GM21447 (cell line): ENCODE measurements at regions not wholly inside any gene's neighbourhood (a gene's known extent, or its start where the extent isn't known, plus 50 kb on each side); places are given as distances from the start of the nearest gene placed in this dataset.
"Not testable (repeated sequence)": the region's sequence is repeated elsewhere in the genome, so short reads cannot be mapped to it uniquely, and the experiment has no call there.

Experiments
- ATAC-seq: cut with Tn5 transposase; IDR thresholded peaks from one replicate; pipeline ENCODE4 v1.9.1; 2021; ENCODE audit not compliant: unreplicated experiment

DNA sequence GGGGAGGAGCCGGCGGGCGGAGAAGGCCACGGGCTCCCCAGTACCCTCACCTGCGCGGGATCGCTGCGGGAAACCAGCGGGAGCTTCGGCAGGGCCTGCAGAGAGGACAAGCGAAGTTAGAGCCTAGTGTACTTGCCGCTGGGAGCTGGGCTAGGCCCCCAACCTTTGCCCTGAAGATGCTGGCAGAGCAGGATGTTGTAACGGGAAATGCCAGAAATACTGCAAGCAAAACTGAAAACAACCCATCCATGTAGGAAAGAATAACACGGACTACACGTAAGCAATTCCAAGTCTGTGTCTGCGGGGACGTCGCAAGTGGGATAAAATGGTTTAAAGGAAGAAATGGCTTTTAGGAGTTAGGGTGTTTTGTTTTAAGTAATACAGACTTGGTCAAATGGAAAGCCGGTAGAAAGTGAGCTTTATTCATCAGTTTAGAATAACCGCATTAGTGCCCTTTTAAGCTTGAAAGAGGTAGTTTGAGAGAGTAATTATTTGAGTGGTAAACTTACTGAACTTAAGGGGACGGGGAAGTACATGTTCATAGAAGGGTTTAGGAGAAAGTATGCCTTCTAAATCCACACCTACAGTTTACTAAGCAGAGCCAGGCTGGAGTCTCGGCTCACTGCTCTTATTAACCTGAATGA, 121.3 kb upstream of the NIPA1 start:
- ATAC-seq, result not testable (repeated sequence)

DNA sequence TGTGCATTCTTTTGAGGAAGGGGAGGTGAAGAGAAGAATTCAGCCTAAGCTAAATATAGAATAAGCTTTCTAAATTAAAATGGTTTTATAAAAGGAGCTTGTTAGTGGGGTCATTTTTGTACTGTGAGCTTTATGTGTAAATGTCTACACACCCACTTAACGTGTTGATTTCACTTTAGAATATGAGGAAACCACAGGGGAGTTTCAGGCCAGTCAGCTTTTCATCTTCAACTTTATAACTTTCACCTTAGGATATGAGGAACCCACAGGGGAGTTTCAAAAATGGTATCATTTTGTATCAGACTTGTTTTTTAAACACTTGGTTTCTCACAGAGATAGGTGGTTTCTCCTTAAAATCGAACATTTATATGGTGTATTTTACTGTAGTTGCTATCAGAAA, 120.7 kb upstream of the NIPA1 start:
- ATAC-seq, result not testable (repeated sequence)

DNA sequence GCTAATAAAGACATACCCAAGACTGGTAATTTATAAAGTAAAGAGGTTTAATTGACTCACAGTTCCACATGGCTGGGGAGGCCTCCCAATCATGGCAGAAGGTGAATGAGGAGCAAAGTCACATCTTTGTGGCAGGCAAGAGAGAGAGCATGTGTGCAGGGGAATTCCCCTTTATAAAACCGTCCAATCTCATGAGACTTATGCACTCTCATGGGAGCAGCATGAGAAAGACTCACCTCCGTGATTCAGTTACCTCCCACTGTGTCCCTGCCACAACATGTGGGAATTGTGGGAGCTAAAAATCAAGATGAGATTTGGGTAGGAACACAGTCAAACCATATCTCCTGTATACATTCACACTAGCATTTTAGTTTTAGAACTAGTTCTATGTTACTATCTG, 101.7 kb upstream of the NIPA1 start:
- not testable (repeated sequence) for ATAC-seq

DNA sequence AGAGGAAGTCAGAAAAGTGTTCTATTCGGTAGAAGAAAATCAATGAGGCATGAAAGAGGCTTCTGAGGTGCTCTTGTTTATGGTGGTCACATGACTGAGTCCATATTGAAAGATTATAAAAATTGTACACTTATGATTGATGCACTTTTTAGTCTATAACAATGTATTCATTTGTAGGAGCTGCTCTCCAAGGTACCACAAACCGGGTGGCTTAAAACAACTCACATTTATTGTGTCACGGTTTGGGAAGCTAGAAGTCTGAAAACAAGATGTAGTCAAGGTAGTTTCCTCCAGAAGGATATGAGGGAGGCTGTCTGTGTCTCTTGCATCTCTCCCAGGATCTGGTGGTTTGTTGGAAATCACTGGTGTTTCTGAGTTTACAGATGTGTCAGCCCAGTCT, 86.6 kb upstream of the NIPA1 start:
- ATAC-seq, result not testable (repeated sequence)

DNA sequence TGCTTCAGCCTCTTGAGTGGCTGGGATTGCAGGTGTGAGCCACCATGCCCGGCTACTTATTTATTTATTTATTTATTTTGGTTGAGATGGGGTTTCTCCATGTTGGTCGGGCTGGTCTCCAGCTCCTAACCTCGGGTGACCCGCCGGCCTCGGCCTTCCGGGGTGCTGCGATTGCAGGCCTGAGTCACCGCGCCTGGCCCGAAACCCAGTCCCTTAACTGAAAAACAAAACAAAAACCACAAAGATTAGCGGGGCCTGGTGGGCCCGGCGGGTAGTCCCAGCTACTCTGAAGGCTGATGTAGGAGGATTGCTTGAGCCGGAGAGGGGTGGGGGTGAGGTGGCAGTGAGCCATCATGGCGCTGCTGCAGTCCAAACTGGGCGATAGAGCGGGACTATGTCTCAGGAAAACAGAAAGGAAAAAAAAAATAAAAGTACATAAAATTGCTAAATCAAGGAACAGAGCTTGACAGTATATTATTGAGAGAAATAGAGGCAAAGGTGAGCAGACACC, 75.6 kb upstream of the NIPA1 start:
- not testable (repeated sequence) for ATAC-seq

DNA sequence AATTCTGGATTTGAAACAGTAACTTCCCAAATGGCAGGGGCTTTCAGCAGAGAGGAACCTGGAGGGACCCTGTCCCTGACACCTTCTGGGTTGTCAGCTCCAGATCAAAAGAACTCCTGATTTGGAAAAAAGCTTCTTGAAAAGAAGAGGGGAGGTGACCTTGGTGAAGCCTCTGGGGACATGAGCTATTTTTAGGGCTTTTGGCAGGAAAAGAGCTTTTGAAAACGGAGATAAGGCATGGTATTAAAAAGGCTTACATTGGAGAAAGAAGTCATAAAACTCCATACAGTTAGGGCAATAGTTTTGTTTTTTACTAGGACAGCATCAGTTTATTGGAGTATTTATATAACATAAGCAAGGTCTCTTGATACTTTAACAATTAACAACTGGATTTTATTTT, 72.5 kb upstream of the NIPA1 start:
- ATAC-seq, result not testable (repeated sequence)

DNA sequence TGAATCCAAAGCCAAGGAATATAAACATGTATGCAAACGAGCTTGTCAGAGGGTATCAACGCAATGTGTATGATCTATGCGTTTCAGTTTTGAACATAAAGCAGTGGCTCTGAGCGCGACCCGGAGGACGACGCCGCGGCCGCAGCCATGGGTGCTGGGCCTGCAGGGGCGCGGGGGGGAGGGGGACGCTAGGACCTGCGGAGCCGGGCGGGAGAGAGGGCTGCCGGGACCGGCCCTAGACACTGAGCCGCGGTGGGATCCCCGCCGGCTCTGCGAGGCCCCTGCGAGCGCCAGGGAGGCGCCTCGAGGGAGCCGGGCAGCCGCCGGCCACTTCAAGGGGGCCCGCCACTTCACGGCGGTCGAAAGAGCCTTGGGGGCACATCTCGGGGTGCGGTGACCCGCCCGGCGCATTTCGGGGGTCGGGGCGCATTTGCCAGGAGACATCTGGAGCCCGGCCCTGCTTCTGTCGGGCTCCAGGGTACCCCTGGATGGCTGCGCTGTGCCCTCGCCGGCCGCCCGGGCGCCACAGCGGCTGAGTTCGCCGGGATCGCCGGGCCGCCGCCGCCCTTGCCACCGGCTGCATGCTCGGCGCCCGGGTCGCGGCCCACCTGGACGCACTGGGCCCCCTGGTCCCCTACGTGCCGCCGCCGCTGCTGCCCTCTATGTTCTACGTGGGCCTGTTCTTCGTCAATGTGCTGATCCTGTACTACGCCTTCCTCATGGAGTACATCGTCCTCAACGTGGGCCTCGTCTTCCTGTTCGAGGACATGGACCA, 71.9 kb upstream of the NIPA1 start:
- not testable (repeated sequence) for ATAC-seq

DNA sequence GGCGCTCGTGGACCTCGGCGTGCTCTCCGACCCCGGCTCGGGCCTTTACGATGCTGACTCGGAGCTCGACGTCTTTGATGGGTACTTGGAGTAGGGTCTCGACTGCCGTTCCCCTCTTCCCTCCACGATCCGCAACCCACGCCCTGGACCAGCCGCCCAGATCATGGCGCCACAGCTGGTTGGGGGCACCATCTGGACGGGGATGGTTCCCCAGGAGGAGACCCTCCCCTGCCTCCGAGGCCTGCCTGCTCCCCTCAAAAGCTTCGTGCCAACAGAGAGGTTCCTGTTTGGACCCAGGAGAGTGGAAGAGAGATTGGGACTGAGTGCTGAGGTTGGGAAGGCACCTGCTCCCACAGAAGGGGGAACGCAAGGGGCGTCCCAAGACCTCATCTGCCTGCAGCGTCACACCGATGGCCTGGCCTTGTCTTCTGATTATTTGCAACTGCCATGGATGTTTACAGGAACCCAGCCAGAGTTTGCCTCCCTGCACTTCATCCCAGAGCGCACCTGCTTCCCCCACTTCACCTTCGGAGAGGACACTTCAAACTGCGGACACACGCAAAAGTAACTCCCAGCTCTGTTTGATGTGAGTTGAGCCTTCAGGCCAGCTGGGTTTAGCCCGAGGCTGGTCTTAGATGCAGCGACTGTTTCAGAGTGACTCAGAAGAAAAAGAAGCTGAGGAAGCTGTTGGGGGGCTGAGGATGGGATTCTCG, 71.2 kb upstream of the NIPA1 start:
- not testable (repeated sequence) for ATAC-seq

DNA sequence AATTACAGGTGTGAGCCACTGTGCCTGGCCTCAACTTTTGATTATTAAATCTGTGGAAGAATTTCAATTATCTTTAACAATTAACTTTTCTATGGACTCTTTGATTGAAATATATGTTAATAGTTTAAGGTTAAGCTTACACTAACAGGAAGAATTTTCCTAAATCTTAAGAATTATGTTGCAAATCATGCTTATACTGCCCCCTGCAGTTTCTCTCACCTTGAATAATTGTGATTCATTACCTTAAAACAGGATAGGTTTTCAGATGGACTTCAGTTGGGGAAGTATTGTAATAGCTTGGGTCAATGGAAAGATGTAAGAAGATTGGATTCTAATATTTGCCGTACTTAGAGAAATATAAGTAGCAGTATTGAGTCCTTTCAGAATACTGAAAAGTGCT, 66.5 kb upstream of the NIPA1 start:
- not testable (repeated sequence) for ATAC-seq

DNA sequence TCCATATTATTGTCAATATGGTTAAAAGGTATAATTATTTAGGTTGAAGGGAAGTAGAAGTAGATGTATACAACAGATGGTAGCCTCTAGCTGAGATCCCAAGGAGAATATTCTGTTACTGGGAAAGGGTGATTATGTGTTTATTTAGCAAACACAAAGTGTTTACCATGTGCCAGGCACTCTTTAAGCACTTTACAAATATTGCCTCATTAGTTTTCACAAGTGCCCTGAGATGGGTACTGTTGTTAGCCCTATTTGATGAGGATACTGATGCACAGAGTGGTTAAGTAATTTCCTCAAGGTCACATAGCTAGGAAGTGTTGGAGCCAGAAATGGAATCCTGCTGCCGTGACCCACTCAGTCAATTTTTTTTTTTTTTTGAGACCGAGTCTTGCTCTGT, 60.3 kb upstream of the NIPA1 start:
- not testable (repeated sequence) for ATAC-seq

DNA sequence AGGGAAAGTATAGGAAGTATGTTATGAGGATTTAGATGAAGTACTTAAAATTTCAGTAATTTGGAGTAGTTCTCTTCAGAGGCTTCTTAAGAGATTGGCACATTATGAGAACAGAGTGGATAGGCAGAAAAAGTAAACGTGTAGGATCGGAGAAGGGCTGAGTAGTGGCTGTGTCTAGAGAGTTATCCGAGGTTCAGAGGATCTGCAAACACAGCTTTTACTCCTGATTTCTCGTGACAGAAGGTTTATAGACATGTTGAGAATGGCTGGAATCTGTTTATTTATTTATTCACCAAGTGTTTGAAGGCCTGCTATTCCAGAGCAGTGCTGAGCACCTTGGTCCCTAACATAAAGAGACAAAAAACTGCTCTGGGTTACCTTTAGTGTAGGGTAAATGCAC, 51.4 kb upstream of the NIPA1 start:
- ATAC-seq, result not testable (repeated sequence)

DNA sequence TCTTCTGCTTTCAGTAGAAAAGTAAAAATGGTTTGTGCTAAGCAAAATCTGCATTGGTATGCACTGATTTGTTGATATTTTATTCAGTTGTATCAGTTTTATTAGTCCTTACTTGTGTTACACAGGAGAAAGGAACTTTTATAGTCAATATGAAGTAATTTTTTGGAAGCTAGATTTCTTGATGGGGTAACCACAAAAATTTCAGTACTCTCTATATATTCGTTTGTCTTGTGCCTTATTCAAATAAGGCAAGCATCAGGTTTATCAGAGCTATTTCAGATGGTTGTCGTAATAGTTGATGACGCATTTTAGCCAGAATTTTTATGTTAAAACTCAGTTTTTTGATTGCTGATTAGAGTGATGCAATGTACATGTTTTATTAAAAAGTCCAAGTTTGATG, 50.7 kb upstream of the NIPA1 start:
- ATAC-seq, result no peak

DNA sequence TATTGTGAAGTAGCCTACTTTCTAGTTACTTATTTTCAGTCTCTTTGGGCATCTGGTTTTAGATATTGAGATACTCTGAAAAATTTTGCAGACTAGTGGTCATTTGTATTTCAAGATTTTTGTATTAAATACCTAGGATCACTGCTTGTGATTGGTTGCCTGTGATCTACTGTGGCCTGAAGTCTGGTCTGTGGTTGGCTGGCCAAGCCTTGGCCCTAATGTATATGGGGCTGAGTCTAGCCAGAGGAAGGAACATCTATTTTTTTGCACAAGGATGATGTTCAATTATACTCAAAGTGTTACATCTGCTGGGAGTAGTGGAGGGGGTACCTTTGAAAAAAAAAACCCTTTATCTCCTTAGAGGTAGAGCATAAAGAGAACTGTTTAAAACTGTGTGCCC, 50.2 kb upstream of the NIPA1 start:
- ATAC-seq, result not testable (repeated sequence)
